ENCODE measurements at regions not wholly inside any gene's neighbourhood (a gene's known extent, or its start where the extent isn't known, plus 50 kb on each side); places are given as distances from the start of the nearest gene placed in this dataset.

DNA sequence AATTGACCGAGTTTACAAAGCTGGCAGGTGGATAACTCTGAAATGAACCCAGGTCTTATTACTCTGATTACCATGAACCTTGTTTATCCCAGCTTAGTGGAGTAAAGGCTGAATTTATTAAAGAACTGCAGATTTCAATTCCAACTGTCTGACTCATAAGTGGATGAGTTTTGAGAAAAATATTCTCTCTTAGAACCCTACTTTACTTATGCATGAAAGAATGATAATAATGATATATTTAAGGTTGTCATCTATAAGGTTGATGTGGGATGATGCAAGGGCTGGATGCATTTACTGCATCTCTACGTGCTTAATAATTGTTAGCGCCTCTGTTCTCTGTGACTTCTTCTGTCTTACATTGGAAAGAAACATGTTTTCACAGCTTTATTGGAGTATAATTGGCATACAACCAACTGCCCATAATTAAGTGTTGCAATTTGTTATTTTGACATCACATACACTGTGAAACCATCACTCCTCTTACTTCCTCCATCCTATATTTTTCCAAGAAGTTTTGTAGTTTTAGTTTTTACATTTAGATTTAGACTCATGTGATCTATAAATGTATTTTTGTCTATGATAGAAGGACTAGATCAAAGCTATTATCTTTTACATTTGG, 771.2 kb upstream of the ARRDC4 start:
- DNase-seq, result no peak

DNA sequence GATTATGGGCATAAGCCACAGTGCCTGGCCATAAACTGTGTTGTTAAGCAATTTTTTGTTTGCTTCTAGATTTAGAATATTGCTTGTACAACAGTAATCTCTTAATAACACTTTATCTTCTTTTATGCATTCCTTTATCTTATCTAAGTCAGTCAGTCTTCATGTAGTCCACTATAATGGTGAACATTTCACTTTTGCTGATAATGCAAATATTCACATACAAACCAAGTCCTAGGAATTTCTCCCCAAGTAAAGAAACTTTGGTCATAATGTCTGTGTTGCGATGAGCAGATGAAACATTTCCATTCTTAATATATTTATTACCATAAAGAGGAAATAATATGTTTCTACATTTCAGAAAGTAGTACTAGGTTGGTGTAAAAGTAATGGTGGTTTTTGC, 765.8 kb upstream of the ARRDC4 start:
- no peak for DNase-seq

DNA sequence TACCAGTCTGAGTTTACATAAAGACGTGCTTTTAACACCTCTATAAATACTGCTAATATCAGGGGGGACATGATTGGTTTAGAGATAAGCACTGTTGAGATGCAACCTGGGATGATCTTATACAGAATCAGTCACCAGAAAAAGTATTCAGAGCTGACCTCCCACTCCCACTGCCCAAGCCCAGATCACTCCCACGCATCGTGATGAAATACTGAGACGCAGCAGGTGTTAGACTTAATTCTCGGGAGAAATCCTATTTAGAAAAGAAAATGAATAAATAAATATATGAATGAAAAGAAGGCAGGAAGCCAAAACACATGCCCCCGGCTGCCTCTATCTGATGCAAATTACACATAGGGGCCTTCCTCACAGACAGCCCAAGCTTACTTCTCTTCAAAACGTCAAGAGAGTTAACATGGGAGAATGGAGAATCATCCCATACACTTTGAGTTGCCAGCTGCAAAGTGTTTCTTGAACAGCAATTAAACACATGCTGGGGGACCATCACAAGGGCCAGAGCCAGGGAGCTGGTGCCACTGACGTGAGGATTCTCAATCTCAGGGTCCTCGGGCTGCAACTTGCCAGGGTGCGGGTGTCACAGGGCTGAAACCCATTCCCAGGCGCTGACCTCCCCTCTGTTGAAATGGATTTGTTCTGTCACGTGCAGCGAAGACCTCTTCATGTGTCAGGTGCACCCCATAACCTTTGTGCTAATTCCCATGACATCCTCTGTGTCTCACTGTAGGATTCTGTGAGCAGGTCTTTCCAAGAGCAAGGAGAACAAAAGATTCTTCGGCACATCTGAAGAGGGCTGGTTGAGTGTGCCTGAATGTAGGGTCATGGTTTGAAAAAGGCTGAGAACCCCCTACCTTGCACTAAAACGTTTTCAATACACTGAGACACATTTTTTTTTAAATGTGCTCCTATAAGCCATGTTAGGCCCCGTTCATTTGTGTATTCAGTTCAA, 764.2 kb upstream of the ARRDC4 start:
- no peak for DNase-seq

DNA sequence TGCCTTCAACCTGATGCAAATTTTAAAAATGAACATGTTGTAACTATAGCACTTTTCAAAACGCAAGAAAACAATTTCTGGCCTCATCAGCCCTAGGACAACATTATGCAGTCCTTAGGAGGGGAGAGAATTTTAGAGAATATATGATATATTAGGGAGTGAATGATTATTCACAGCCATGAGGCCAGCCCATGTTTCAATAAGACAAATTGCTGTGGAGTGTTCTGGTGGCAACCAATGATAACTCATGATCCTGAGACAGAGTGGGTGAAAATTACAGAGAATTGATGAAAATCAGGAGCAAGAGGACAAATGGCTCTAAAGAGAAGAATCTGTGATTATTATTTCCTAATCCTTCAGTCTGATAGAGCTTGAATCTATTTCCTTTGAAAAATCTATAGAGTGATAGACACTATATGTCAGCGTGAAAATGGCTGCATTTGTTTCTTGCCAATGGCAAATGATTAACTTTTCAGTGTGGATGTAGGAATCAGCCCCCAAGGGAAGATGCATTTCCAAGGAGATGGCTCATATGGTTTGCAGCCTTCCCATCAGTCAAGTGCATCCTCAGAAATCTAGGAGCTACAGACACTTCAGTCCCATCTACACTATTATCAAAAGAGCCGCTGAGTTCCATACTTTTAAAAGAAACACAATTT, 761.0 kb upstream of the ARRDC4 start:
- no peak for DNase-seq

DNA sequence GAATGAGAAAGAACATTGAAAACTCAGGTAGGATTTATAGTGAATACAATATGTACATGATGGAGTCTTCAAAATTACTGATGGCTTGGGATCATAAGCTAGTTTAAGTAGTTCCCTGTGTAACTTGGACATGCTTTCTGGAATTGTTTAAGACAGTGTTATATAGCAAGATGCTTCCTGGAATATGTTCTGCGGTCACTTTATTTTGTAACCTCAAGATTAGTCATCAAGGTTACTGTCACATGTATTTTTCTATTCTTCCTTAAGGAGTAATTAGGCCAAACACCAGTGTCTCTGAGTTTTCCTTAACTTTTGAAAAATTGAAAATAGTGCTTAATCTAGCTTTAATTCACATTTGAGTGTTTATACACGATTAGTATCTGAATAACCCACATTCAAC, 760.3 kb upstream of the ARRDC4 start:
- no peak for DNase-seq

DNA sequence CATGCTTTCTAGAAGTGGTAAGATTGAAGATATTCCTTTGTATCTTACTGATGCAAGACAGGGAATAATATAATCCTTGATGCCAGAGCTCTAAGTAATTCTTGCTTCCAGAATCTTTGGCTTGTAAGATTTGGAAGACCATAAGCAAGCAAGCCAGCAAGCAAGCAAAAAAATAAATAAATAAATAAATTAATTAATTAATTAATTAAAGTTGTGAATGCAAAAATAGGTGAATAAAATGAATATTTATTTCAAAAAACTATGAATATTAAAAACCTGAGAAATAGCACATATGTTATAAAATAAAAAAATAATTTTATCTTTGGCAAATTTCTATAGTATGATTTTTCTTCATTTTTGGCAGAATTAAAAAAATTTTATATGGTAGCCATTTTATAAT, 750.2 kb upstream of the ARRDC4 start:
- DNase-seq, result no peak

DNA sequence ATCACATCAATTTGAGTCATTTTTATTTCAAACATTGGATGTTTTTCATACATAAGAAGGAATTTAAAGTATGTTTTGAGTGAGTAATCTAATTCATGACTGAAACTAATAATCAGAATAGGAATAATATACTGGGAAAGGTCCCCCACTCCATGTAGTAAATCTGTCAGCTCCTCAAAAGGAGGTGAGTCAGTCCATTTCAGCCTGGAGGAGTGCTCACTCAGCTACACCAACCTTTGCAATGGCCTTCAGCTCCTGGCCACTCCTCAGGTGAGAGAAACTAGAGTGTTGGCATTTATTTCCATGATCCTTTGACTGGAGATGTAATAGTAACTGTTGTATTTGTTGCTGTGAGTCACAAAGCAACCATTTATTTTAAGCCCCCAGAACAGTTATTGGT, 744.9 kb upstream of the ARRDC4 start:
- no peak for DNase-seq

DNA sequence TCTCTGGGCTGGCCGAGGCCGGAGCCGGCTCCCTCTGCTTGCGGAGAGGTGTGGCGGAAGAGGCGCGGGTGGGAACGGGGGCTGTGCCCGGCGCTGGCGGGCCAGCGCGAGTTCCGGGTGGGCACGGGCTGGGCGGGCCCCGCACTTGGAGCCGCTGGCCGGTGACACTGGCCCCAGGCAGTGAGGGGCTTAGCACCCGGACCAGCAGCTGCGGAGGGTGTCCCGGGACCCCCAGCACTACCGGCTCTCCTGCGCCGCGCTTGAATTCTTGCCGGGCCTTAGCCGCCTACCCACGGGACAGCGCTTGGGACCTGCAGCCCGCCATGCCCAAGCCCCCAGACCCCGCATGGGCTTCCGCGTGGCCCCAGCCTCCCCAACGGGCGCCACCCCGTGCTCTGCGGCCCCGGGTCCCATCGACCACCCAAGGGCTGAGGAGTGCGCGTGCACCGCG, 736.3 kb upstream of the ARRDC4 start:
- no peak for DNase-seq

DNA sequence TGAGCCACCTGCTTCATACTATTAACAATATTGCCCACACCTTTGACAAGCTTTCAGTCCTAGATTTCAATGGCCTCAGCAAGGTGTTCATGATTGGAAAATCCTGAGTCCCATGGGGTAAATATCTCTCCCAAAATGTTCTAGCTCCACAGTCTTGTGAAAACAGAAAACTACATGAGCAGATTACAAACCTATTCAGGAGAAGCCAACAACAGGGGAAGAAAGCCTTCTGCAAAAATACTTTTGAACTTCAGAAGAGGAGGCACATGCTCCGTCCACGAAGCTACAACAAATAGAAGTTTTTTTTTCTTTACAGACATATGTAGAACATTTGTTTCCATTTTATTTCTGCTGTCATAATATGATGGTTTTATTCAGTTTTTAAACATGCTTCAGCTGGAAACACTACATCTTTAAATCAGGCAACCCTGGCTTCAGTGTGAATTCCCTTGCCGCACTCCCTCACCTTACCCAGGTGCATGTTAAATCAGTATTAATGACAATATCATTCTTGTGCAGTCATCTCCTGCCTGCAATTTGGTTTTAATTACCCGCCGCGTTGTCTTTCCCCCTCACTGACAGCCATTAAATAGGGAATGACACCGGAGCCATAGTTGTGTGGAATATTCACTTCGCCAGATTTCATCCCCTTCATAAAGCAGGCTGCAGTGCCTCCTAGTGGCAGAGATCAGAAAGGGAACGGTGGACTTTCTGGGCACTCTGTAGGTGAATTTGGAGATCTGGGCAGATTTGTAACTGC, 725.5 kb upstream of the ARRDC4 start:
- DNase-seq, result peak; percentile 38 to 41

DNA sequence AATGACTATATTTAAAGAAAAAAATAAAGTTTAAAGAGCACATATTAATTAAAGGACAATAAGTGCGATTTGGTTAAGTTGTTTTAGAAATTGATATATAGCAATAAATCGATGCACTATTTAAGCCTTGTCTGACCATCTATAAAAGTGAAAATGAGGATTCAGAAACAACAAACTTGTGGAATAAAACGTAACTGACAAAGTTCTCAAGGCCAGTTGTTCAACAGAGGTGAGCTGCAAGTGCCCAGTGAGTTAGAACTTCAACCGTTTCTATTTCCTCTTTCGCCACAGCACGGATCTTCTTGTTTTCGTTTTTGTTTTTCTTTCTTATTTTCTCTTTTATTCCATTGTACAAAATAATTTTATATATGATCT, 724.9 kb upstream of the ARRDC4 start:
- no peak for DNase-seq

DNA sequence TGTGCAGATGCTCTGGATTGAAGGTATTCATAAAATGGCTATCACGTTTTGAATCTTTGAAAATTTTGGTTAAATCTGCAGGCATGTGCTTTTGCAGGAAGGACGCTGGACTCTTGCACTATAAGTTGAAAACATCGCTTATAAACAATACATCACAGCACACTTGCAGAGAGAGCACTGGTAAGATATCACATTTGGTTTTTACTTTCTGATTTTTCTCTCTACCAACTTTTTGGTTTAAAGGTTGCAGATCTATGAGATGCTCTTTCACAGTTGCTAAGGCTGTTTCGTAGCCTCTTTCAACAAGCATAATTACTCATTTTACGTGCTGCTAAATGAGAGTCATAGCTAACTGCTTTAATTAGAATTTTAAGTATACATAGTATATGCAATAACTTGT, 724.4 kb upstream of the ARRDC4 start:
- no peak for DNase-seq

DNA sequence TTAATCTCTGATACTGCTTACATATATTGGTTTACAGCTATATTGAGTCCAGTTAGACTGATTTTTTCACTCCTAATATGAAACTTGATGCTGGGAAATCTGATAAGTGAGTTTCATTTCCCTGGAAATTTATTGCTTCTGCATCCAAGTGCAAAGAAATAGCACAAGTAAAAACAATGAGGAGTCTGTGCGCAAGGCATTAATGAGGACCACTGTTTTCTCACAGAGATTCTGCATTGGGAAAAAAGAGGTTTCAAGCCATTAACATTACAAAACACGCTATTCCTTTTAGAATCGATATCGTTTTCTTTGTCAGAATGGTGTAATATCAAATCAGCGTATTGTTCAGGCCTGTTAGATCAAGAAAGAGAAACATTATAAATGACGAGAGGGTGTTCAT, 723.3 kb upstream of the ARRDC4 start:
- DNase-seq, result no peak

DNA sequence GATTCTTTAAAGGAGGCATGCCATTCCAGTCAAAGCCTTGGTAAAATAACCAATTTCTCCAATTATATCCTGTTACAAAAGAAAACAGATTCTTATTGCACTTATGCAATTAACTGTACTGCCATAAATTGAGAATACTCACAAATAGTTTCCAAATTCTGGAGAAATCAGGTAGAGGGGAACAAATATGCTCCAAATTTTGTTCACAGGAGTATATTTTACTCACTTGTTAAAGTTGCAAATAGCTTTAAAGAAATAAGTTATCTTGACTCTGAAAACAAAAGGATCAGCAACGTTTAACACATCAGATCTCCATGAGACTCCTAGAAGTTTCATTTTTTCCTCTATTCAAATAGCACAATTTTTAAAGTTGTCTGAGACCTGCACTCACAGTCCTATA, 712.1 kb upstream of the ARRDC4 start:
- DNase-seq, result no peak

DNA sequence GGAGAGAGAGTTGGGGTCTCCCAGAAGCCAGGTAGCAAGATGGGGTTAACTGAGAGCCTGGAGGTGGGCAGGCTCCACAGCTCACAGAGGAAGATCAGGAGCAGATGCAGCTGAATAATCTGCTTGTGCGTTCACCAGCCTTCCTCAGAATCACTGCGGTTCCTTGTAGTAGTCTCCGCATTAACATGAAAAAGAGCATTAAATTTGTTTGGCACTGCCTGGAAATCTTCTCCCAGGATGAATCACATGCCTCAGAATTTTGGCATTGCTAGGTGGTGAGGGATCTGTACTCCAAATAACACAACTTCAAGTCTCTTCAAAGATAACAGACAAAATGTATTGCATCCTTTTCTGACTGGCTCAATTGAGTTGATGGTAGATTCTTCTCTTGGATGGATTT, 700.6 kb upstream of the ARRDC4 start:
- DNase-seq, result no peak

DNA sequence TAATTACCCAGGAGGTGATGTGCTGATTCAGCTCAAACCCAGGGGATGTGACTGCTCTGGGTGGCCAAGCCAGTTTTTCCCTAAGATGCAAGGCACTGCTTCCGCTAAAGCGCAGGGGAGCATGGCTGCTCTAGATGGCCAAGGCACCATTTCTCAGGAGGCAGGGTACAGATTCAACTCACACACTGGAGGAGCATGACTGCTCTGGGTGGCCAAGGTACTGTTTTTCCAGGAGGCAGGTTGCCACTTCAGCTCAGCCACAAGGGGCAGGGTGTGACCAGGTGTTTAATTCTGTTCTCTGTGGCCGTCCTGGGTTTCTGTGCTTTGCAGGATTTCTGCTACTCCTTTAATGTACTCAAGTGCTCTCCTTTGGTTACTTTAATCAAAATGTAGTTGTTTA, 659.3 kb upstream of the ARRDC4 start:
- DNase-seq, result no peak

DNA sequence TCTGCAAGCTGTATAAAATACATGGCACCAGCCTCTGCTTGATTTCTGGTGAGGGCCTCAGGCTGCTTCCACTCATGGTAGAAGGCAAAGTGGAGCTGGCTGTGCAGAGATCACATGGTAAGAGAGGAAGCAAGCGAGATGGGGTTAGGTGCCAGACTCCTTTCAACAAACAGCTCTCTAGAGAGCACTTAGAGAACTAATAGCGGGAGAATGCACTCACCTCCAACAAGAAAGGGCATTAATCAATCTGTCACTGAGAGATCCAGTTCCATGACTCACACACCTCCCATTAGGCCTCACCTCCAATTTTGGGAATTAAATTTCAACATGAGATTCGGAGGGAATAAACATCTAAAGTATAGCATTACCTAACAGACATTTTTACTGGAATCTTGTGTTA, 644.1 kb upstream of the ARRDC4 start:
- DNase-seq, result no peak

DNA sequence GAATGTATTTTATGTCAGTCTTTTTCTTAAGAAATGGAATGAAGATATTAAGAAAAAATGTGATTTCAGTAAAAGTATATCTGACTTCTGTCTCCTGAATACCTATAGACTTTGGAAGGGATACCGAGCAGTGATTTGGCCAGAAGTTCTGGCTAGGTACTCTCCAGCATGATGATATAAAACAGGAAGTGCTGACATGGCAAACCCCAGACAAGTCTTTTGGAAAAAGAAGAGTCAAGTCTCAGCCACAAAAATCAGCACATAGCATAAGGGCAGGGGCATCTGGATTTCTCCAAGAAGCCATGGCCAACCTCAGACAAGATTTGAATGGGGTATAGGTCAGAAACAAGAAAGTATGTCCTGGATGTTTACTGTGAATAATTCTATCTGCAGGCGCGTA, 643.3 kb upstream of the ARRDC4 start:
- DNase-seq, result no peak

DNA sequence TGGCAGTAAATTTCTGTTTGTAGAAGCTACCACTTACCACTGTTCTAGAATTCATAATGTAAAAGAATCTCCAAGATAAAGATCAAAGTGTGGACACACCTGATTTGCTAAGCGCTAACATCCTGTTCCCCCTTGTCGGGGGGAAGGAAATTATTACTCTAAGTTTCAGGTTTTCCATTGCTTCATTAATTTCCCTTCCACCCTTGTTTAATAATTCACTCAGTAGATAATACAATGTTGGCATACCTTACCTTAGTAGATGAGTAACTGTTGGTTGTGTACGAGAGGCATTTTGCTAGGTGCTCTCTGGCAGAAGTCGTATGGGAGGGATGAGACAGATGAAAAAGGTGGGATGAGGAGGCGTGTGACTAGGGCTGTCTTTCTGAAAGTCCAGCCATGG, 641.2 kb upstream of the ARRDC4 start:
- DNase-seq, result no peak

DNA sequence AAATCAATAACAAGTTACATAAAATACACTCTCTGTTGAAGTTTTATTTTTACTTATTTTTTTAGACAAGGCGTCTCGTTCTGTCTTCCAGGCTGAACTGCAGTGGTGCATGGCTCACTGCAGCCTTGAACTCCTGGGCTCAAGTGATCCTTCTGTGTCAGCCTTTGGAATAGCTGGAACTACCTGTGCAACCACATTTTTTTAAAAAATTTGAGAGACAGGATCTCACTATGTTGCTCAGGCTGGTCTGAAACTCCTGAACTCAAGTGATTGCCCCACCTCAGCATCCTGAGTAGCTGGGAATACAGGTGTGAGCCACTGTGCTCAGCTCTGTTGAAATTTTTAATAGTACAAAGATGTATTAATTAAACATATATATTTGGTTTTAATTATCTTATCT, 614.3 kb upstream of the ARRDC4 start:
- no peak for DNase-seq

DNA sequence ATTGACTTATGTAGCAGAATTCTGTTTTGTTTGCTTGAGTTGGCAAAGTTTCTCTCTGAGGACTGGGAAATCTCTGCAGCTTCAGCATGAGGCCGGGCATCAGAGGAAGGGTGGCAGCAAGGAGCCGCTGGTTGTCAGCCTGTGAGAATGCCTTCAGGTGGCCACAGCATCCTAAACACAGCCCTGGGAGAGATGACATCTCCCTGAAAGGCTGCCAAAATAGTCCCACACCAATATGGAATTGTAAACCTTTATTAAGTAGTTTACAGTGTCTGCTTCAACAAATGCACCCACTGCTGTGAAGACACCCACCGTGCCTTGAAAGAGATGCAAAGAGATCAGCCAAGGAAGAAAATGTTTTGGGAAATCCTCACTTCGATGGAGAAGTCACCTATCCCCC, 609.7 kb upstream of the ARRDC4 start:
- no peak for DNase-seq

DNA sequence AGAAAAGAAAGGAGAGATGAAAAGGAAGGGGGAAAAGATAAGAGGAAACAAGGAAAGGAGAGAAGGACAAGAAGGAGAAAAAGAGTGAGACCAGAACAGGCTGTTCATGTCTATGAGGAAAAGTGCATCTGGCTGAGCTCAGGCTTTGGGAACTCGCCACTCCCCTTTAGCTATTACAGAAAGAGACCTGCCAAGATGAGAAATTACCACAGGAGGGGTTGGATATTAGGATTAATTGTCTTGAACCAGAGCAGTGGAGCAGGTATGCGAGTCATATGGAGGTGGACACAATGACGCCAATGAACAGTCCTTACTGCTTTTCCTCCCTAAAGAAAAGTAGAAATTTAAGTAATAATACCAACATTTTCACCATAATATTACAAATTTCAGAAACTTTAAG, 577.0 kb upstream of the ARRDC4 start:
- no peak for DNase-seq

DNA sequence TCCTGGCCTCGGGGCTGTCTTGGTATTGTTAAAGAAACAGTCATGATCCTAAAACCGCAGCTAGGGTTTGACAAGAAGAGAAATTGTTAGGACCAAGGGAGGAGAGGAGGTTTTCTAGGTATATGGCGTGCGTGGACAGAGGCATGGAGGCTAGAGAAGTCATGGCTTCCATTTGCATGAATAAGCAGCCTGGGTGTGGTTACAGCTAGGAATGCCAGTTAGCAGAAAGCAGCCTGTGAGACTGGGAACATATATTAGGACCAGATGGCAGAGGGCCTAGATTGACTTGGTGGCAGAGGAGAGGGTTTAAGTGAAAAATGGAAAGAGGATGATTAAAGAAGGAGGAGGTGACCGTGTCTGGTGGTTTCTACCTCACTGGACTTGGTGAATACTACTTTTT, 573.6 kb upstream of the ARRDC4 start:
- no peak for DNase-seq

DNA sequence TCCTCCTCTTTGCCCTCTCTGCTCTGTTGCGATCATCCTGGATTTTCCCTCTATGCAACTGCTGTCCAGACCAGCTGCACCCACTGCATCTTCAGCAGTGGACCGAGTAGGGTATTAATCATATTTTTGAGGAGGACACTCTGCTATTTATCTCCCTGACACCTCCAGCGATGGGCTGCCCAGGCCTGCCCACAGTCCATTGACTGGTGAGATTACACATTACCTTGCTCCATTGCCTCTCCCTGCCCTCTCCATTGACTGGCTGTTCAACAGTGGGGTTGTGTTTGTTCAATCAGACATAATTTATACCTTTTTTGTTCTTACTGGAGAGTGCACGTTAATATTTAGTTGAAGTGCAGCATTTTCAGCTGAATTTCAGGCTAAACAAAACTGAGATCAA, 559.3 kb upstream of the ARRDC4 start:
- DNase-seq, result no peak

Measured in activated CD4-positive, alpha-beta T cell treated with anti-CD3 and anti-CD28 coated beads, Interleukin-2, amount 50 U/mL, for 48 hours (primary cell).